ENCODE measurements at regions not wholly inside any gene's neighbourhood (a gene's known extent, or its start where the extent isn't known, plus 50 kb on each side); places are given as distances from the start of the nearest gene placed in this dataset.
"Not testable (repeated sequence)": the region's sequence is repeated elsewhere in the genome, so short reads cannot be mapped to it uniquely, and the experiment has no call there.

DNA sequence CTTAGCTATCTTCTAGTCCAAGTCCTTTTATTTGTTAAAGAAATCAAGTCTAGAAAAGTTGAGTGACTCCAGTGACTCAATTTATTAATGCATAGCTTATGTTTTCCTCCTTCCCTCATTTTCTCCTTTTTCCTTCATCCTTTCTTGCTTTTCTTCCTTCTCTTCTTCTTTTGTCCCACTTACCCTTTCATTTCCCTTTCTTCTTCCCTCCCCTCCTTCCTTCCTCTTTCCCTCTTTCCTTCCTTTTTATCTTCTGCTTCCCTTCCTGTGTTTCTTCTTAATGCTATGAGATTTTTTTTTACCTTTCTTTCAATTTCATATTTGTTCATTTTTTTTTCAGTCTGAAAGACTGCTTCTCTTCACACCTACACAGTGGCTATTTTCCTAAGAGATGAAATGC lies 555.5 kb downstream of the PIK3C3 start:
- Mint-ChIP-seq H3K9me3 (peaks cover 23 to 31% of the 10 kb centered on the region in 2 donors), H3K36me3 (peaks cover 0 to 4% of the 10 kb centered on the region in 2 donors), H3K27ac (no peak overlapping the region)
- DNase-seq (ENCODE audit: low spot score in 2 of 2) (no peak), ATAC-seq (no peak)

DNA sequence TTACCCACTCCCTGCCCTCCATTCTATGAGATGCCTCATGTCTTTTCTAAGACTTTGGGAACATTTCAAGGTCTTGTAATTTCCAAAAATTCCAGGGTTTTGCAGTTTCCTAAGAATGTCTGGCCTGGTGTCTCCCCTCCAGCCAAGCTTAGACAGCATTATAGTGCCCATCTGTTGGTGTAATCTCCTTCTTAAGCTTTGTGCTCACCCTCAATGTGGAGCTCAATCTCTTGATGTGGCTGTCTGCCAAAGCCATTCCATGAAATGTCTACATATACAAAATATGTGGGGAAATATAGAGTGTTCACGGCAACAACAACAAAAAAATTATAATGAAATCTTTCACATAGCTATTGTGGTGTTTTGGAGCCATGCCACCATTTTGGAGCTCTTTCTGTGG lies 558.4 kb downstream of the PIK3C3 start:
- H3K27ac Mint-ChIP-seq = no peak overlapping the region
- ATAC-seq (no peak), DNase-seq (ENCODE audit: low spot score in 2 of 2) (no peak)
- H3K9me3 Mint-ChIP-seq = peaks cover 6 to 12% of the 10 kb centered on the region in 2 donors
- peaks cover 0 to 4% of the 10 kb centered on the region in 2 donors for H3K36me3 Mint-ChIP-seq

DNA sequence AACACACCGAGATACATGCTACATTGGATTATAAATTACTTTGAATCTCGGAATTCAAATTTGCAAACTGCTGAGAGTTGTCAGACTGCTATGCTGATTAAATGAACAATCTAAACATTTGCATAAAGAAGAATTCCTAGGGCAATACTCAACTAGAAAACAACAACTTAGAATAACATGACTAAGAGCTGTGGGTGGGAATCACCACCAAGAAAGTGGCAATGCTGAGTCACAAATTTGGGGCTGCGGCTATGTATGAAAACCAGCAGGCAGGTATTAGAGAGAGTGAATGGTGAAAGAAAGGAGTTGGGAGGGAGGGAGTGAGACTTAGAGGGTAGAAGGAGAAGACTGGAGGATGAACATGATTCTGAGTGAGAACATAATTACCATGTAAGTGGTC lies 559.5 kb downstream of the PIK3C3 start:
- H3K36me3 Mint-ChIP-seq = peaks cover 0 to 4% of the 10 kb centered on the region in 2 donors
- H3K27ac Mint-ChIP-seq = no peak overlapping the region
- ATAC-seq (no peak), DNase-seq (ENCODE audit: low spot score in 2 of 2) (no peak)
- peaks cover 6 to 12% of the 10 kb centered on the region in 2 donors for H3K9me3 Mint-ChIP-seq

DNA sequence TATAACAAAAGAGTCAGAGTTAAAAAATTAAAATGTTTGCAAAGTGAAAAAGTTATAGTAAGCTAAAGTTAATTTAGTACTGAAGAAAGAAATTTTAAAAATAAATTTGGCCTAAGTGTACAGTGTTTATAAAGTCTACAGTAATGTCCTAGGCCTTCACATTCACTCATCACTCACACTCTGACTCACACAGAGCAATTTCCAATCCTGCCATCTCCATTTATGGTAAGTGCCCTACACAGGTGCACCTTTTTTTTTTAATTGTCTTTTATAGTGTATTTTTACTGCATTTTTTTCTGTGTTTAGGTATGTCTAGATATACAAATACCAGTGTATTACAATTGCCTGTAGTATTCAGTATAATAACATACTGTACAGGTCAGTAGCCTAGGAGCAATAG lies 562.9 kb downstream of the PIK3C3 start:
- peaks cover 1 to 8% of the 10 kb centered on the region in 2 donors for H3K9me3 Mint-ChIP-seq
- H3K27ac Mint-ChIP-seq = no peak overlapping the region
- no peaks in the 10 kb centered on the region for H3K36me3 Mint-ChIP-seq
- DNase-seq (ENCODE audit: low spot score in 2 of 2) (no peak), ATAC-seq (no peak)

DNA sequence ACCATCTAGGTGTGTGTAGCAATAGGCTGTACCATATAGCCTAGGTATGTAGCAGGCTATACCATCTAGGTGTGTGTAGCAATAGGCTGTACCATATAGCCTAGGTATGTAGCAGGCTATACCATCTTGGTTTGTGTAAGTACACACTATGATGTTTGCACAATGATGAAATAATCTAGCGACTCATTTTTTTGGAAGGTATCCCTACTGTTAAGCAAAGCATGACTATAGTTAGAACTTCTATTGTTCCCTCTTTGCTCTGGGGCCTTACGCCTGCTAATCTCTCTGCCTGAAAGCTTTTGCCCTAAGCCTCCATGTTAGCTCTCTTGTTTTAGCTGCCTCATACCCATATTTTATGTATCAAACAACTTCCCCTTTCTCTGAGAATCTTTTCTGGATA lies 563.3 kb downstream of the PIK3C3 start:
- not testable (repeated sequence) for DNase-seq (ENCODE audit: low spot score in 2 of 2); ATAC-seq; H3K27ac Mint-ChIP-seq; H3K36me3 Mint-ChIP-seq; H3K9me3 Mint-ChIP-seq

DNA sequence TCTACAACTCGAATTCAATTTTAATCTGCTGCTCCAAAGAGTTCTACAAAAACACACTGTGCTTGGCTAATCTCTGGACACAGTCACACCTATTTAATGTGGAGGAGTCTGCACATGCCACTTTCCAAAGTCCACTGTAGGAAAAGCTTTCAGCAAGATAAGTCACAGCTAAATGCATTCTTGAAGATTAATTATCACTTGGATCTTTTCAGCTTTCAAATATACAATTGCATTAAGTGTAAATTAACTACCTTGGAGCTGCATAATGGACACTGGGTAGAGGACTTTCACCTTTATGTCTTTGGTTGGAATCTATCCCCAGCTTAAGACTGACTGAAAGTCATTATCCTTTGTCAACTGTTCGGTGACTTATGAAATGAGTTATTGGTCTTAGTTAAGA lies 565.1 kb downstream of the PIK3C3 start:
- Mint-ChIP-seq H3K27ac (no peak overlapping the region), H3K36me3 (no peaks in the 10 kb centered on the region), H3K9me3 (peaks cover 3 to 8% of the 10 kb centered on the region in 2 donors)
- ATAC-seq (no peak), DNase-seq (ENCODE audit: low spot score in 2 of 2) (no peak)

DNA sequence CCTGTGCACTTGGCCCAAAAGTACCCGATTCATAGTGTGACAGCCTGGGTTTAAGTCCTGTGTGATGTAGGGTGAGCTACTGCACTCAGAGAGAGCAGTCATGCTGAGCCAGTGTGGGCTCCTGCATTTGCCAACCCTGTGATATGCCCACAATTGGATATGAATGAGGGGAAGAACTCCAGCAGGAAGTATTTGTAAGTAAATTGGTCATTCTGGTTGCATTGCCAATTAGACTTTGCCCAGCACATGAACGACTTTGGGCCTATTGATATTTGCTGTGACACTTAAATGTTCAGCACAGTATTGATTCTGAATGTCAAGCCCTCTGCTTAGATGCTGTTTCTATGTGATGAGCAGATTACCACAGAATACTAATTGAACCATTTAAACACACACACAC lies 570.9 kb downstream of the PIK3C3 start:
- no peak for ATAC-seq
- DNase-seq (ENCODE audit: low spot score in 2 of 2) = no peak
- Mint-ChIP-seq H3K27ac (no peak overlapping the region), H3K9me3 (peaks cover 3 to 10% of the 10 kb centered on the region in 2 donors), H3K36me3 (no peaks in the 10 kb centered on the region)

DNA sequence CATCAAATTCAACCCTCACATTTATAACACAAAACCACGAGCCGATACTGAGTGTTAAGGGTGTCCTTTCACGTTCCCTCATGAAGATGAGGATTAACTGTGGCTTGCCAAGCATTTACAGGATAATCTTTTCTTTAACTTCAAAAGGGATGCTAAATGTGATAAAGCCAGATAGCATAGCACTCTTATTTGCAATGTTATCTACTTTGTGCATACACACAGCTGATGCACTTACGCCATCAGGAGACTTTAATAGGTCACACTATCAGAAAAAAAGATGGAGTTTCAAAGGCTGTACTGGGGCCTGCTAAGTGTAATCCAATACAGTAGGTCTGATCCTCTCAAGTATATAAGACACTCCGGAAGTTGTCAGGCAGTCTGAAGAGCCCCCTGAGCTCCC lies 572.7 kb downstream of the PIK3C3 start:
- no peak overlapping the region for H3K27ac Mint-ChIP-seq
- H3K9me3 Mint-ChIP-seq = peaks cover 8 to 12% of the 10 kb centered on the region in 2 donors
- no peaks in the 10 kb centered on the region for H3K36me3 Mint-ChIP-seq
- ATAC-seq (no peak), DNase-seq (ENCODE audit: low spot score in 2 of 2) (no peak)

DNA sequence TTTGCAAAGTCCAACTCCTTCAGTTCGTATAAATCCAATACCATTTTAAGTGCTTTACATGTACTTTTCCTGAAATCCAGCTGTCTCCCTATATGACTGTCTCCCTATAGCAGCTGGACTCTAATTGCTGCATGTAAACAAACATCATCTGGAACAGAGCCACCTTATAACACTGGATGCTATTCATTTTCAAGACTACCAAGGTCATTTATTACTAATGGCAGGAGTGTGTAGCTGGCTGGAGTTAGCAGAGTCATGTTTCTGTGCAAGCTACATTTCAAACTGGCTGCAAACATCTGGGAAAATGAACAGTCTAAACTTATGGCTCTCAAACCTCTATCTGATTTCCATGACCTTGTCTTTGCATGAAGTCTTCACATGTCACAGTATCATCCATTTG lies 575.2 kb downstream of the PIK3C3 start:
- no peak for DNase-seq (ENCODE audit: low spot score in 2 of 2)
- Mint-ChIP-seq H3K36me3 (no peaks in the 10 kb centered on the region), H3K27ac (no peak overlapping the region)

DNA sequence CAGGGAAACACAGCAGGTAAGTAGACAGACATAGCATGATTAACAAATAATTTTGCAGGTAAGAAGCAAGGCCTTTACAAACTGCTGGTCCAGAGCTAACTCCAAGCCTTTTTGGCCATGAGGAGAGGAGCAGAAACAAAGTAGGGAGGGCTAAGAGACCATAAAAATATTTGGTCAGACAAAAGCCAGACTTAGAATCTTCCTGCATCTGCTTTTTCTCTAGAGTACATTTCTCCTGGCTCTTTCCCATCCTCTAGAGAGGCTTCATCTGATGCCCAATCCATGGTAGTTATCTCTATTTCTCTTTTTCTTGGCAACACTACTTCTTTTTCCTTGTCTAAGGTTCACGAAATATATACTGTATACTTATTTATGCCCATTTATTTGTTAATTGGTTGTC lies 577.1 kb downstream of the PIK3C3 start:
- ATAC-seq = no peak
- no peak for DNase-seq (ENCODE audit: low spot score in 2 of 2)
- no peak overlapping the region for H3K27ac Mint-ChIP-seq

More for the DNA sequence above, 575.2 kb downstream of the PIK3C3 start:
- no peak for ATAC-seq
- peaks cover 5 to 16% of the 10 kb centered on the region in 2 donors for H3K9me3 Mint-ChIP-seq

DNA sequence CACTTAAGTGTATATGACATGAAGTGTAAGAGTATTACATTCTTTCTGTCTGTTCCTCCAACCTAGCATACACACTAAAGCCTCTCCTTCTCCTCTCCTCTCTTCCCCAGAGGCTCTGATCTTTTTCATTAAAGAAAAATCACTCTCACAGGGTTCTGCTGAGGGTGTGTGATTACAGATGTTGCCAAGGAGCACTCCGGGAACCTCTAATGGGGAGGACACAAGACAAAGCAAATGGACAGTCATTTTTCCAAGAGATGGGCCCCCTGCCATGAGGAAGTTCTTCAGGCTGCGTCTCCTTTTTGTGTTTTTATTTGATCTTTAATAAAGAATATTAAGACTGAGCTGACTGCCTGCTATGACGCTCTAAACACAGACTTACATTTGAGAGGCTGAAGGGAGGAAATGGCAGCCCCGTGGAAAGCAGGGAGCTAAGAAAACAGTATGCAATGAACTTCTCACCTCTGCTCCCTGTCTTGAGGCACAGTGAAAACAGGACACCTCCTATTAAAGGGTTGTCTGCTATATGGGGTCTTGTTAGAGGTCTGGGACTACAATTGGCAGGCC lies 578.1 kb downstream of the PIK3C3 start:
- ATAC-seq = no peak
- DNase-seq (ENCODE audit: low spot score in 2 of 2) = no peak
- no peaks in the 10 kb centered on the region for H3K36me3 Mint-ChIP-seq
- H3K9me3 Mint-ChIP-seq = peaks cover 10 to 16% of the 10 kb centered on the region in 2 donors
- no peak overlapping the region for H3K27ac Mint-ChIP-seq

More for the DNA sequence above, 577.1 kb downstream of the PIK3C3 start:
- no peaks in the 10 kb centered on the region for H3K36me3 Mint-ChIP-seq
- H3K9me3 Mint-ChIP-seq = peaks cover 10 to 16% of the 10 kb centered on the region in 2 donors

DNA sequence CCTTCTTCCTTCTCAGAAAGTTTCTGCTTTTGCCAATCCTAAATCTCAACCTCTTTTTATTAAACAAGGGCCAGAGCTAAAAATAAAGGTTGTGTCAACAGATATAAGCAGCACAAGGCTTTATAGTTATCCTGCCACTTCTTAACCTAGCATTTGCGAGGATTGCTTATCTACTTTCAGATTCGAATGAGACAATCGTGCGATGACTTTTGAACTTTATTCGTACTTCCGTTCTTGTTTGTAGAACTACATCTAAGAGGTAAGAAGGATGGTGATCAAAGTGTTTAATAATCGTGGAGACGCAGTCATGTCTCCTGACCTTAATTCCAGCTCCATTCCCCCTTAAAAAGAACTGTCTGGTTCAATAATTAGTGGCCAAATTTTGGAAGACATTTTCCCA lies 578.6 kb downstream of the PIK3C3 start:
- ATAC-seq (no peak), DNase-seq (ENCODE audit: low spot score in 2 of 2) (no peak)
- Mint-ChIP-seq H3K9me3 (peaks cover 10 to 16% of the 10 kb centered on the region in 2 donors), H3K27ac (no peak overlapping the region), H3K36me3 (no peaks in the 10 kb centered on the region)

DNA sequence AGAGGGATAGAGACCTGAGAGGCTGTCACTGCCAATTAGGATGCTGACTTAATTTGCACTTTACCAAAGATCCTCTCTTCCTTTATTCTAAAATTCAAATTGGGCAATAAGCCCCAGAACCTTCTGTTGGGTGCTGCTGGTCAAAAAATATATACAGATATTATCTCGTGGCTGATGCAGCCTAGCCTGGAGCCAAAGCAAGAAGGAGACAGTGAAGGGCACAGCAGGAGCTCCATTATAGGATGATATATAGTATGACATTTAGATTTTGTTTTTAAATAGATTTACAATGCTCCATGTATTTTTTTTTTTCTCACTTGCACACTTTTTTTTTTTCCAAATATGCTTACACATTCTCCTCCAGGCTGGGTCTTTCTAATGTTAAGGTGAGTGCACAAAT lies 579.3 kb downstream of the PIK3C3 start:
- Mint-ChIP-seq H3K27ac (no peak overlapping the region), H3K36me3 (no peaks in the 10 kb centered on the region), H3K9me3 (peaks cover 10 to 16% of the 10 kb centered on the region in 2 donors)
- ATAC-seq = no peak
- no peak for DNase-seq (ENCODE audit: low spot score in 2 of 2)

DNA sequence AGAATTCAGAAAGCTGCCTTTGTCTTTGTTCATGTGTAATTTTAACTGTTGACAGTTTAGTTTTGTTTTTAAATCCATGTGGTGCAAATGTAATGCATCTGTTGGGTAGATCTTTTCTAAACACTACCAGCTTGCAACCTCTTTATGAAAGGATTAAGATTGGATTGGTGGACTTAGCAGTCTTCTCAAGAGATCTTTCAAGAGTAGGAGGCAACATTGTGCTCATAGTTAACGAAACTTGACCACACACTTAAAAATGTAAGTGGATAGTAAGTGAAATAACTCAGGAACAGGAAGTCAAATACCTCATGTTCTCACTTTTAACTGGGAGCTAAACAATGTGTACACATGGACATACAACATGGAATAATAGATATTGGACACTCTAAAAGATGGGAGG lies 579.0 kb downstream of the RIT2 start:
- no peak for DNase-seq (ENCODE audit: low spot score in 2 of 2)
- no peak for ATAC-seq
- Mint-ChIP-seq H3K36me3 (no peaks in the 10 kb centered on the region), H3K9me3 (peaks cover 7 to 9% of the 10 kb centered on the region in 2 donors), H3K27ac (no peak overlapping the region)

DNA sequence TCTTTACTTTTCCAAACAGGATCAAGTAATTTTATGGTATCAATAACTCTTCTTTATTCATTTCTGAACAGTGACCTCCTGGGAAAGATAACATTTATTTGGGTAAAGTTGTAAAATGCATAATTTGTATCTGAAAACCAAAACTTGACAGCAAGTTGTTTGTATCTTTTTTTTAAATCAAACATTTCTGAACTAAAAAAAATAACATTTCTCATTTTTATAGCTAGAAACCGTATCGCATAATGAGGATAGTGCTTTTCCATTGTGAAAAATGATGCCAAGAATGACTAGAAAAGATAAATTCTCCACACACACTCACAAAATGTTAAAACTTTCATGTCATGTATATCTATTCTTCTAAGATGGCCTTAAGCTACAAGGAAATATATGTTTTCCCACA lies 578.2 kb downstream of the RIT2 start:
- DNase-seq (ENCODE audit: low spot score in 2 of 2) (no peak), ATAC-seq (no peak)
- Mint-ChIP-seq H3K36me3 (no peaks in the 10 kb centered on the region), H3K9me3 (peaks cover 5 to 7% of the 10 kb centered on the region in 2 donors), H3K27ac (no peak overlapping the region)

DNA sequence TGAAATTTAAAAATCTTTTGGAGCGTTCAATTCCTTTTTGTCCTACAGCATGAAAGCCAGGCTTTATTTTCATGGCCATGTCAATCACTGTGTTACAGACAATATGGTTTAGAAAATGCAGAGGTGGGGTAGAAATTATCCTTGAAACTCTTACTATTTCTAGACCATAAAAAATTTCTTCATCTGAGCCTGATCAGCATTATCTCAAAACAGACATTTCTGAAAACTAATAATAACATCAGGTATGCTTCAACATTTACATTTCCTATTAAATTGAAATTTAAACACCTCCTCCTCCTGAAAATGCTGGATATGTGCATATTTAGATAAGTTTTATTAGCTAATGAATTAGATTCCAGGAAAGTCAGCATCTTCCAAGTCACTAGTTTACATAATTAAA lies 570.6 kb downstream of the RIT2 start:
- Mint-ChIP-seq H3K9me3 (peaks cover 7 to 8% of the 10 kb centered on the region in 2 donors), H3K27ac (no peak overlapping the region), H3K36me3 (peaks cover 0 to 4% of the 10 kb centered on the region in 2 donors)
- DNase-seq (ENCODE audit: low spot score in 2 of 2) = no peak
- ATAC-seq = no peak

DNA sequence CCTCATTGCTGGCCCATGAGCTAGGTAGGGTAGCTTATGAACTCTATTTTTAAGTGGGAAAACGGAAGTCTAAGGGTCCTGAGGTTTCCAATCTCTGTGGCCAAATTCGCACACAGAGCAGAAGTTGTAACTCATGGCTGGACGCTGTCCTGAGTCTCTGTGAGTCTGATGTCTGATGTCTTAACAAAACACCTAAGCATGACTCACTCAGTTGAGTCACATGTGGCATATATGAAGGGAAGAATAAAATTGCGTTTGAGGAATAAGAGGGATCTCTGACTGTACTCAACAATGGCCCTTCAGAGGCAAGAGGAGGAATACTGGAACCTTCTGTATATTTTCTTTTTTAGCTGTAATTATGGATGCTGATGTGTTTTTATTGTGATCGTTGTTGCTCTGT lies 569.7 kb downstream of the RIT2 start:
- ATAC-seq (no peak), DNase-seq (ENCODE audit: low spot score in 2 of 2) (no peak)
- Mint-ChIP-seq H3K36me3 (peaks cover 0 to 4% of the 10 kb centered on the region in 2 donors), H3K27ac (no peak overlapping the region), H3K9me3 (peaks cover 7 to 8% of the 10 kb centered on the region in 2 donors)

DNA sequence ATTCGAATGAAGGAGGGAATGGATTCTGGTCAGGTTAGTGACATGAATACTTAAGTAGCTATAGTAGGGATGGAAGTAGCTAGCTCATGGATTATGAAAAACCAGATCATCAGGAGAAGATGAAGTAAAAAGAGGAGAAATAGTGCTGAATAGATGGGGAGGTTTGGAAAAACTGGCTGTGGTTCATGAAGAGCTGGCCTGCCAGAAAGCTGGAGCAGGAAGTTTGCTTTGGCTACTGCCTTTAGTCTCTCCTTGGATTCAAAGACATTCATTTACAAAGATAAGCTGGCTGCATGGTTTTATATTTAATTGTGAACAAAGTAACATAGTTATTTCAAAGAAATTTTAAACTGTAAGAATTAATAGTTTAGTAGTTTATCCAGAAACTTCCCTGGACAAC lies 567.0 kb downstream of the RIT2 start:
- peaks cover 0 to 4% of the 10 kb centered on the region in 2 donors for H3K36me3 Mint-ChIP-seq
- no peak overlapping the region for H3K27ac Mint-ChIP-seq
- ATAC-seq (no peak), DNase-seq (ENCODE audit: low spot score in 2 of 2) (no peak)
- H3K9me3 Mint-ChIP-seq = peaks cover 9 to 11% of the 10 kb centered on the region in 2 donors

Measured in activated naive CD4-positive, alpha-beta T cell treated with anti-CD3 and anti-CD28 coated beads, Interleukin-2, amount 50 U/mL, for 72 hours (primary cell).